Suppressor macrophage treated with lipopolysaccharide for 4 hours (primary cell): ENCODE measurements at regions not wholly inside any gene's neighbourhood (a gene's known extent, or its start where the extent isn't known, plus 50 kb on each side); places are given as distances from the start of the nearest gene placed in this dataset.
"Not testable (repeated sequence)": the region's sequence is repeated elsewhere in the genome, so short reads cannot be mapped to it uniquely, and the experiment has no call there.

ENCODE experiments used
- DNase-seq: peaks from one replicate; pipeline ENCODE4 v3.0.0-alpha.2; 2020

DNA sequence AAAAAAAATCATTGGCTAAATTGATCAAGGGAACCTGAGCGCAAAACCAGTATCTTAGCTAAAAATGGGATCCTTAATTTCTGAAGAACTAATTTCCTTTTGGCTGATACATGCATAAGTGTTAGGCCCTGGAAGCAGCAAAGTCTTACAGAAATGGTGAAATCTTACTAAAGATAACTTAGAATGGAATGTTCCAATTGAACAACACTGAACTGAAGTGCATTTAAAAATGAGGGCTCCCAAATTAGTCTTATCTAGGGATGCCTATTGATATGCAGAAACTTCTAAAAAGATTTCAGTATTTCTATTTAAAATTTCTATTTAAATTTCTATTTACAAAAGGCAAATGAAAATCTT is 120.7 kb upstream of the BANK1 start:
- no peak for DNase-seq

DNA sequence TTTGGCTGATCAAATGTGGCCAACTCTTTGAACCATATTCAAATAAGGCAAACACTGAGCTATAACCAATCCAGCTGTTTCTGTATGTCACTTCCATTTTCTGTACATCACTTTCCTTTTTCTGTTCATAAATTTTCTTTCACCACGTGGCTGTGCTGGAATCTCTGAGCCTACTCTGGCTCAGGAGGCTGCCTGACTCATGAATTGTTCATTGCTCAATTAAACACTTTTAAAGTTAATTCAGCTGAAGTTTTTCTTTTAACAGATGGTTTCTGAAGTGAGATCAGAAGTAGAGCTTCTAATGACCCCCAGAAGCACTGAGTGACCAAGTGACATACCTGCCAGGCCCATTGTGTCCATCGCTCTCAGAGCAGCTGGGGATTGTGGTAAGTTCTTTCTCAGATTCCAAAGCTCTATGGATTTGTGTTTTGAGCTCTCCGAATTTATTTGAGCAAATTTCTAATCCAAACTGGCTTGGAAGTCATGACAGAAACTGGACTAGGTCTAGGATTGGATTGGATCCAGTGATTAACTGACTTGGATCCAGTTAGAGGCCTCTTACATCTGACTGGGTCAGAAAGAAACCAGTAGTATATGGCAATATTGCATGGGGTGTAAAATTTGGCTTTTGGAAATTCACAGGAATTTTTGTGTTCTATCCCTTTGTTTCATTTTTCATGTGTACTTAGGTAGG is 121.2 kb upstream of the BANK1 start:
- DNase-seq: no peak

DNA sequence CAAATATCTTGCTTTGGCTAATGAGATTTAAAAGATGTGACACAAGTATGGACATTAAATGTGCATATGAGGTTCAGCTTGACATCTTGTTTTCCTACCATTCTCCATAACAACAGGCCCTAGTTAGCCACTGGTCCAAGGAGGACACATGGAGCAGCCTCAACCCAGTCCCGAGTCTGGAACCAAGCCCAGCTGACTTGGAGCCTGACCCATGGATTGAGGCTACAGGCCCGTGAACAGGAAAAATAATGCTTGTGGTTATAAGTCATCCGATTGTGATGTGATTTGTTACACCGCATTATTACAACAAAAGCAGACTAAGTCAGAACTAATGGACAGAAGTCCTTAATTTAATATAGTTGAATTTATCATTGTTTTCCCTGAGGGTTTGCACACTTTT is 123.2 kb upstream of the BANK1 start:
- no peak for DNase-seq

DNA sequence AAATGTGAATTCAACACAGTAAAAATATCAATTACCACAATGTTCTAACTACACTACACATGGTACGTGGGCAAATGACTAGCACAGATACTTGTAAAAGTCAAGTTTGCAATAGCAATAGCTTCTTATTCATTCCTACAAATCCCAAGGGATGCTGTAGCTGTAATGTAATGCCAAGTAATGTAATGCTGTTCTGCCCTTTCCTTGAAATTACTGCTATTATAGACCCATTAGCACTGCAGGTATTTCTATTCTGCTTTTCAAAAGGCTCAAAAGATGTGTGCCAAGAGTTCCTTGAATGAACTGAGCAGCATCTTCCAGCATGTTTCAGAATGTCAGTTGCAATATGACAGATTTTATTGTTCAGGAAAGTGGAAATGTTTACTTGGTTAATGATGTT is 129.9 kb upstream of the BANK1 start:
- no peak for DNase-seq

DNA sequence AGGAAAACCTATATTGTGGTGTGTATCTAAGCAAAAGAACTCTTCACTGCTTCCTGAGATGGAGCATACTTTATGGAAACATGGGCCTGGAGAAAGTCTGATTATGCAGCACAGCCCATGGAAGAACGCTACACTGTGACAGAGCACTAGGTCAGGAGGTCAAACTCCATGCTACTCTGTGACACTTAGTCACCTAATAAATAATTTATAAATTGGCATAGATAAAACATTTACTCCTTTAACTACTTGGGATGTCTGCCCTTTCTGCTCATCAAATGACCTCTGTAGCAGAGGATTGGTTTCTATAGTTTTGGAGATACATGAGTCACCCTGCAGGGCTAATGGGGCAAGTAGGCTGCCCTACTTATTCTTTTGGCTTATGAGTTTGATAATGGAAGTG is 134.7 kb upstream of the BANK1 start:
- DNase-seq: no peak

DNA sequence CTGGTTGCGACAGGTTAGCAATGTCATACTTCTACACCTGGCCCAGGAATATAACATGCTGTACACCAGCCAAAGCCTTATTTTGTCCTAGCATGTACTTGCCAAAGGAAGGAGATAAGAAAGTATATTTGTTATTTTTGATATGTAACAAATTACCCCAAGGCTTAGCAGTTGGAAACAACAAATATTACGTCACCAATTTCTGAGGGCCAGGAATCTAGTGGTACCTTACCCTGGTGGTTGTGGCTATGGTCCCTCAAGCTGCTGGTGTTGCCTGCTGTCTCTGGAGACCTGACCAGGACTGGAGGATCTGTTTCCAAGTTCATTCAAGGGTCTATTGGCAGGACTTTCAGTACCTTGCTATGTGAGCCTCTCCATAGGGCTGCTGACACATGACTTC is 135.5 kb upstream of the BANK1 start:
- no peak for DNase-seq

DNA sequence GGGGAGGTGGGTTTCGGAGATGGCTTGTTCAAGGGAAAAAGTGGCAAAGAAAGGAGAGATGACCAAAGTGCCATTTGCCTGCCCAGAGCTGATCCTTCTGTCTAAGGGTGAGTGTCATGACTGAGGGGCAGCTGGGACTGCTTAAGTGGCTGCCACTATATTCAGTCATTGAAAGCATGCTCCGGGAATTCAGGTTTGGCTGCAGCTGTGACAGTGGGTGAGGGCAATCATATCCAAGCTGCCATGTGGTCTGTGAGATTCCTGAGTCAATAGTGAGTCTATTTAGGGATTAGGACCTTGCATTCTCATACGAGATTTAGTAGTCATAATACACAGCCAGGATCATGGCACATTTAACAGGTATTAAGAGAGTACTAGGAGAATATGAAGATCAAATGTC is 138.8 kb upstream of the BANK1 start:
- DNase-seq: no peak

DNA sequence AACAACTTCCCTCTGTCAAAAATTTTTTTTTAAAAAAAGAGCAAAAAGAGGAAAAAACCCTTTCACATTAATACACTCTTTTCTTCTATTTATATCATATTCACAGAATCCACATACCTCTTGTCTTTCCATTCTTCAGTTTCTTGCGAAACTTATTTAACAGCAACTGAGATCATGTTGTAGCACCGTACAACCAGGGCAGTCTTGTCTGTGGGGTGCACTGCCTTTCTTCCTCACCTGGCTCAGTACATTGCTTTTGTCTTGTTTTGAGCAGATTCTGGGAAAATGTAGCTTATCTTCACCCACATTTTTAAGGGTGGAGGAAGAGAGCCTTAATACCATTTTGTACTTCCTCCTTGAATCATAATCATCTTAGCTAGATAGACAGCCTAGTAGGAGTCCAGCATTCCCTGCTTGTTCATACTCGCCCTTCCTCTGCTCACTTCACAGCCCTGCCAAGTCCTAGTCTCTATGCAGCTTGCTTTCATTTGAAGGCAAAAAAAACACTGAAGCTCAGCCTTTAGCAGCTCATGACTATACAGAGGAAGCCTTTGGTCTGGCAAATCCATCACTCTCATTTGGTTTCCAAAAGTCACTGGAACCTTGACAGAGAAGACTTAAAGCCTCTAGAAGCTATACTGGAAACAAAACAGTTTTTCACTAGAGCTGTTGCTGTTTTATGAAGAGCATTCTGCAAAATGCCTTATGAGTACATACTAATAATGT is 140.6 kb upstream of the BANK1 start:
- no peak for DNase-seq

DNA sequence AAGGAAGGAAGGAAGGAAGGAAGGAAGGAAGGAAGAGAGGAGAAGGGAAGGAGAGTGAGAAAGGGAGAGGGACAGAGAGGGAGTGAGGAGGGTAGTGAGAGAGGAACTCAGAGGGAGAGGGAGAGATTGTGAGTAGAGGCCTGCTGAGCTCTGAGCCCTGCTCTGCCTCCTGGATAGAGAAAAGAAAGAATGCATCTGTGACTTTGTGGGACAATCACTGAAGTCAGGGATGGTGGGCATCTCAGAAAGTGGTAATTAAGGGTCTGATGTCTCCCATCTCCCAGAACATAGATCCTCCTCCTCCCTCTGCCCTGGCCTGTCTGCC is 142.9 kb upstream of the BANK1 start:
- no peak for DNase-seq

DNA sequence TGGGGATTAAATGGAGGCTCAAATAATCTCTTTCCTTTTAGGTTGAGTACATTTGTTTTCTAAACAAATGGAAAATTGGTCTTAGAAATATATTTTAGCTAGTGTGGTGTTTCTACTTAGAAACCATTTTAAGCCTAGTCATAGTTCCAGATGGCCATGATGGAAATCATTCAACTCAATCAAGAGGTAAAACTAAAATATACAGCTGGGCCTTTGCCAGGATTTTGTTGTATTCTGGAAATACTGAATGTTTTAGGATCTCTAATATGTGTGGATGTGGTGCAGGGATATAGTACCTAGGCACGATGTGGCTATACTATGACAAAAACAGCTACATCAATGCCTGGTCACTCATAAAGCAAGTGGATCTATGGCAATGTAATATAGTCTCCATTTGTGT is 146.0 kb upstream of the BANK1 start:
- no peak for DNase-seq

DNA sequence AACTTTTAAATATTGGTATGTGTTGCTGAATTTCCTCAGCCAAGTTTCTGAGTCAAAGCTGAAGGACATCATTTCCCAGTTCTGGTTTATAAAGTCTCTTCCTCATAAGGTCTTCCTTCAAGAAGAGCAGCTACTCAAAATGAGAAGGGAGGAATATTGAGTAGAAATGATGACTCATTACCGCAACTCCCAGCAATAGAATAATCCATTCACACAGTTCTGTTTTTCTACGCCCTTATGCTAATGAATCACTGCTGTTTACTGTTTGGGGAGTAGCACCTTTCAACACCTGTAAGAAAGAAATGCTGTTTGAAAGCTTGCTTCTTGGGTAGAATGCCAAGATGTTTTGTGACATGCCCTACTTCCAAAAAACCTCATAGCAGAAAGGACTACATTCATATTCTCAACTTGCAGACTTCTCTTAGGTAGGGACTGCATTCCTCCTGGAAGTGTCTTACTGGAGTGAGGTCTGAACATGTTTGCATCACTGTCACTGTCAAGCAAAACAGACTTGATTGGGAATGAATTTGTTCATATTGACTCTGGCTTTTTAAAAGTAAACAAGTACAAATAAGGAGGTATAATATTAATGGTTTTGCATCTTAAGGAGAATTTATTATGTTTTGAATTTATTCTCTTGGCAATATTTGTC is 147.2 kb upstream of the BANK1 start:
- DNase-seq: peak; percentile 40

DNA sequence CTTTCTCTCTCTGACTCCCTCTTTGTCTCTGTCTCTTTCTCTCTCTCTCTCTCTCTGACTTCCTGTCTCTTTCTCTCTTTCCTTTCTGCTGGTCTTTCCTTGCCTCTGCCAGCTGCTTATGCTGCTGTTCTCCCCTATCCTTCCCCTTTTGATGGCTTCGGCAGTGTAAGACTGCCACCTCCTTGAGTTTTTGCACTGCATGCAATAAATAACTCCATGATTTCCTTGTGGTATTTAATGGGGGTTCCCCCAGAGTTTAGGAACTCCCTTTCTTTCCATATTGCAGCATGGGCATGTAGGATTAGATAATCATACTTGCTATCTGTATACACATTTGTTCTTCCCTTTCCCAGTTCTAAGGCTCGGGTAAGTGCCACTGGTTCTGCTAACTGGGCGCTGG is 157.8 kb upstream of the BANK1 start:
- DNase-seq: peak; percentile 47

DNA sequence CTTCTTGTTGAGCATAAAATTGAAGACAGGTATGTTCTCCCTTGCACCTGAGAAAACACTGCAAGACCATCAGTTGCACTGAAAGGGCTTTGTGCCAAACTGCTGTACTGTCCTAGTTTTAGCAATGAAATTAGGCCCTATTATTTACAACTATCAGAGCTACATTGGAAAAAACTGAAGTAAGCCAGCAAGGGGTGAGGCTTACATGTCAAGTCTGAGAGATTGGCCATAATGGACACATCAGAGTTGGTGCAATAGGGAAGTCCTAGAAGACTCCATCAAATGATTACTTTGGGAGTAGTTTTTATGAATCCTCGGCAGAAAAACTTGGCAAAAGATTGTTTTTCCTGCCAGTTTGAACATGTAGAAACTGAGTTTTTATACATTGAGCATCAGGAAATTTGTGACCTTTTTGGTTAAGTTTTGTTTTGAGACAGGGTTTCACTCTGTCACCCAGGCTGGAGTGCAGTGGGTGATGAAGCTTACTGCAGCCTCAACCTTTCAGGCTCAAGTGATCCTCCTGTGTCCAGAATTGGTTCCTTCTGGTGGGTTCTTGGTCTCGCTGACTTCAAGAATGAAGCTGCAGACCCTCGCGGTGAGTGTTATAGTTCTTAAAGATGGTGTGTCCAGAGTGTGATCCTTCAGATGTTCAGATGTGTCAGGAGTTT is 160.1 kb upstream of the BANK1 start:
- DNase-seq: no peak

DNA sequence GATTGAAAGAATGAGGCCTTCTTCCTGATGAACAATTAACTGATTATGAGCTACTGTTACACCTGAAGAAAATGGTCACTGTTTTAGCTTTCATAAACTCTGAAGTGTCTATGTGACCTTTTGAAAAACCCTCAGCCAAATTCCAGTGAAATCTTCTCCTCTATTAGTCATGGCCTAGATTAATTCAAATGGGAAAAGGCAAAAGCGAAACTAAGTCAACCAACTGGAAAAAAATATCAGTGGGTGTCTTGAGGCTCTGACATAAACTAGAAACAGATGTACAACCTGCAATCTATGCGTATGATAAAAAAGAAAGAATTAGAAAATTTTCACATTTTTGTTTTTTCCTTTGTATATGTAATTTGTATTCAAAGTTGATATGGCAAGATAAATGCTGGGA is 169.4 kb upstream of the BANK1 start:
- no peak for DNase-seq

DNA sequence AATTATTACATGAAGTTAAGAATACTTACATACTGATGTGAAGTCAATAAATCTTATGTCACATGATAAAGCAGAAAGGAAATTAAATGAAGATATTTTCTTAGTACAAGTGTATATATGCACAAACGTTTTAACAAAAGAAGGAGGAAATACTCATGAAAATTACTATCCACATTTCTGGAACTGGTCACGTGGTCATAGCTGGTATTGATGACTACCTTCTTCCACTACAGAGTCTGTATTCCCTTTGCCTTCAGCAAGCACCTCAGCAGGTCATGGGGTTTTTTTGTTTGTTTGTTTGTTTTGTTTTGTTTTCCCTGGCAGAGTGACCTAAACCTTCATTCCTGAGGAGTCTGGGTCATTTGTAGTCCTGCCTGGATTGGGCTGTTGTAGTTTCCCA is 174.9 kb upstream of the BANK1 start:
- DNase-seq: no peak

DNA sequence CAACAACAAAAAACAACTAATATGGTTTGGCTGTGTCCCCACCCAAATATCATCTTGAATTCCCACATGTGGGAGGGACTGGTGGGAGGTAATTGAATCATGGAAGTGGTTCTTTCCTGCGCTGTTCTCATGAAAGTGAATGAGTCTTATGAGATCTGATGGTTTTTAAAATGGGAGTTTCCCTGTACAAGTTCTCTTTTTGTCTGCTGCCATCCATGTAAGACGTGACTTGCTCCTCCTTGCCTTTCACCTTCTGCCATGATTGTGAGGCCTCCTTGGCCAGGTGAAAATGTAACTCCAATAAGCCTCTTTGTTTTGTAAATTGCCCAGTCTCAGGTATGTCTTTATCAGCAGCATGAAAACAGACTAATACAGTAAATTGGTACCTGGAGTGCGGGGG is 183.5 kb upstream of the BANK1 start:
- not testable (repeated sequence) for DNase-seq

DNA sequence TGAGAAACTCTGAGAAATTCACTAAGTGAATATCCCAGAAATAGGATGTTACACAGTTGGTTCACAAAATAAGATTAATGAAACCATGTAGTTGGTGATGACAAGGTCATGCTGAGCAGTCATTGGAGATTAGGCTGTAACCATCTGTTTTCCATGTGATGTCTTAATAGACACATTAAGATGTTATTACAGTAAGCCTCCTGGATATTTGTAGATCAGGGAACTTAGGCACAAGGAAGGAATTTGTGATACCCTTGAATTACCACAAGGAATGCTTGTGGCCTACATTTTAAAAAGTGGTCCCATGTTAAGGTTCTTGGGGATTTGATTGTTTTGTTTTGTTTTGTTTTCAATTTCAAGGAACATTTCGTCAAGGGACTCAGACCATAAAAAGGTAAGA is 185.6 kb upstream of the BANK1 start:
- DNase-seq: no peak

DNA sequence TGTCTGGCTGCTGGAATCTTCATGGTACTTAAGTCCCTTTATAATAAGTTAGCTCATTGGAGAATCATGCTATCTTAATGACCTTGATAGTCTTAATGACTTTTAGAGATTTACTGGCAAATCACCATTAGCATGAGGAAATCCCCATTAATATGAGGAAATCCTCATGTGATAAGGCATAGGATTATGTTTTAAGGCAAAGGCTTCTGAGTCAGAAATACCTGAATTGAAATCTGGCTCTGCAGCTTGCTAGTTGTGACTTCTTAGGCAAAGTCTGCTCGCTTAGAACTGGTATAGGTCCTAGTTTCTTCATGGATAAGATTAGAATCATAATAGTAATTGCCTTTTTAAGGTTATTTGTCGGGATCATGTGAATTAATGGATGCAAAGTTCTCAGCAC is 190.2 kb upstream of the BANK1 start:
- no peak for DNase-seq

DNA sequence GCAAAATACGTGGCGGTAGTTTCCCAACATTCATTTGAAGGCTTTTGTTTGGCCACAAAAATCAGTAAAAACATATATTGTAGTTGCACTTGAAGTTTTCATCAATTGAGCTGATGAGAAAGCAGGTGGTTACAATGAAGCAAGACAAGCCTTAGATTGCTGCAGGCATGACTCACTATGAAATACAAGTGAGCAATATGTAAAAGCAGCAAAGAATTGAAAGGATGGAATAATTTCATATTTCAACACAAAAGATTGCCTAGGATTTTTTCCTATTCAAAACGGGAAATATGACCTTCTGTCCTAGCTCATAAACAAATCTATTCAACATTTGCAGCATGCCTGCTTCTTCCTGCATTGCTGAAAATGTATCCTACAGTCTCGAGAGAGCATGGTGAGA is 190.9 kb upstream of the BANK1 start:
- peak; percentile 73 for DNase-seq

DNA sequence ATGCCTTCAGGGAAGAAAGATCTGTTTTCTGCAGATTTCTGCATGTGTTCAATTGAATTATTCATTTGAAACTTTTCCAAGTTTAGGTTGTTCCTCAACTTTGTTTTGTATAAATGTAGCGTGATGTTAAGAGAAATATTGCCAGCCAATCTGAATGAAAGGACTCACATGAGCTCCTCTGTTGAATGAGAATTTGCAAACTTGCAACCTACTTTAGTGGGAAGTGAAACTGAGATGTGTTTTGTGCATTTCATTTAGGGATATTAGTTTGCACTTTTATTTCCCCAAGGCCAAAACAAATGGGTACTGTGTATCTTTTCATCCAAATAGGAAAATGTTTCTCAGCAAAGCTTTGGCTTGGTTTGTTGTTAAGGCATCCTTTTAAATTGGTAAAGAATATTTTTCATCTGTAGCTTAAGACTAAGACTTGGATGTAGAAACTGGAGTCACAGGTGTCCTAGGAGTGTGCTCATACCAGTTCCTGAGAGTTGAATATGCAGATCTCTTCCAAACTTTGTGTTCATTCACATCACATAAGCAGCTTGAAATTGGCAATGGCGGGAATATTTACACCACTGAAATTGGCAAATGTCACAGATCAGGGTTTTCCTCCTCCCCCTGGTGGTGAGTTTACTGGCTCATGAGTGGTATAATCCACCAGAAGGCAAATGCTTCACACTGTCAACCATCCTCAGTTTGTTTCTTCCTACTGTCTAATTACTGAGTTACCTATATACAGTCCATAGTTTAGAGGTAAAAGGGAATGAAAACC is 193.6 kb upstream of the BANK1 start:
- peak; percentile 48 for DNase-seq

DNA sequence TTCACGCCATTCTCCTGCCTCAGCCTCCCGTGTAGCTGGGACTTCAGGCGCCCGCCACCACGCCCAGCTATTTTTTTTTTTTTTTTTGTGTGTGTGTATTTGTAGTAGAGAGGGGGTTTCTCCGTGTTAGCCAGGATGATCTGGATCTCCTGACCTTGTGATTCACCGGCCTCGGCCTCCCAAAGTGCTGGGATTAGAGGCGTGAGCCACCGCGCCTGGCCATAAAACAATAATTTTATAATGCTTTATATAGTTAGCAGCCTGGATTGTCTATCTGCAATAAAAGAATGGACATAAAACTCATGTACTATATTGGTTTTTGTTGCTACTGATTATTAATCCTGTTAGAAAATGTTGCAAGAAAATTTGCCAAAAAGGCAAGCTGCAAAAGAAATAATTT is 195.9 kb upstream of the BANK1 start:
- no peak for DNase-seq

DNA sequence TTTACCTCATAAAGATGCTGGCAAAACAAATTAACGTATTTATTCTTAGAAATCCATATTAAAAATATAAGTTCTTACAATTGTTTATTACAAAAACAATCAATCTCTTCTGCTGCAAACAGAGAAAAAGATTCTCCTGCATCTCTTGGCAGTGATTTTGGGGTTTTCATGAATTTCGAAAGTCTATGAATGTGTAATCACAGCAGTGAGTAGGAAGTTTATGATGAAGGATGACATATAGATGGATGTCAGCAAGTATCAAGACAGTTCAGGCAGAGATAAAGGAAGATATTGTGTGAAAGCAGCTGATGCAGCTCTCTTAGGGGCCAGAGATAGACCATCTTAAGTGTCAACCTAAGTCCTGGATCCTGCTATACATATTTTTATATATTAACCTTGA is 196.9 kb upstream of the BANK1 start:
- peak; percentile 69 for DNase-seq

DNA sequence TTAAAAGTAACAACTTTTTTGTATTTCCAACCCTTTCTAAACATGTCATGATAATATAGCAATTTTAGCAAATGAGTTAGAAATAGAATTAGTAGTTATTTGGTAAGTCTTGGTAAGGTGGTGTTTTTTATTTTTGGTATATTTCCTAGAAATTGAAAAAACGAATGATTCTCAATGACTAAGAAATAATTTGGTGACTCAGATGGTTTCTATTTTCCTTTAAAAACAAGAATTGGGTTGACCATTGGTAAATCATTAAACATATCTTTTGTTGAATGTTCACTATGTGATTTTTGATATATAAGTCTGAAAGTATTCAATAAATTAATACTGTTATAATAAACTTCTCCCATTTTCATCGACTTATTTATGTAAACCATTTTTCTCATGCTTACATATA is 206.2 kb upstream of the BANK1 start:
- no peak for DNase-seq
